Muscle layer of duodenum (tissue), 2 donors: ENCODE measurements at regions not wholly inside any gene's neighbourhood (a gene's known extent, or its start where the extent isn't known, plus 50 kb on each side); places are given as distances from the start of the nearest gene placed in this dataset.

Experiments used
- H3K27ac ChIP-seq: one replicate; pipeline ENCODE4 v1.7.0; 2013; ENCODE audit warnings: mild to moderate bottlenecking, low read length
- H3K27me3 ChIP-seq: one replicate; pipeline ENCODE4 v1.7.0; 2013; ENCODE audit warnings: low read depth, mild to moderate bottlenecking, control low read depth, low read length
- H3K36me3 ChIP-seq, 2 donors: one replicate each; pipeline ENCODE4 v1.7.0; 2013; ENCODE audit warnings: low read length in 2 of 2, control low read depth in 1 of 2, mild to moderate bottlenecking in 1 of 2; ENCODE audit not compliant: insufficient read depth in 2 of 2, control insufficient read depth in 1 of 2
- H3K4me1 ChIP-seq, 2 donors: one replicate each; pipeline ENCODE4 v1.7.0; 2013; ENCODE audit warnings: low read length in 2 of 2, mild to moderate bottlenecking in 2 of 2, control low read depth in 1 of 2, moderate library complexity in 1 of 2; ENCODE audit not compliant: insufficient read depth in 2 of 2, control insufficient read depth in 1 of 2
- H3K4me3 ChIP-seq, 2 donors: one replicate each; pipeline ENCODE4 v1.7.0; 2013; ENCODE audit warnings: low read length in 2 of 2, low read depth in 1 of 2, mild to moderate bottlenecking in 1 of 2
- H3K9me3 ChIP-seq, 2 donors: one replicate each; pipeline ENCODE4 v1.7.0; 2013; ENCODE audit warnings: low read length in 2 of 2, control low read depth in 1 of 2, mild to moderate bottlenecking in 1 of 2; ENCODE audit not compliant: control insufficient read depth in 1 of 2
- donor health status: healthy.

DNA sequence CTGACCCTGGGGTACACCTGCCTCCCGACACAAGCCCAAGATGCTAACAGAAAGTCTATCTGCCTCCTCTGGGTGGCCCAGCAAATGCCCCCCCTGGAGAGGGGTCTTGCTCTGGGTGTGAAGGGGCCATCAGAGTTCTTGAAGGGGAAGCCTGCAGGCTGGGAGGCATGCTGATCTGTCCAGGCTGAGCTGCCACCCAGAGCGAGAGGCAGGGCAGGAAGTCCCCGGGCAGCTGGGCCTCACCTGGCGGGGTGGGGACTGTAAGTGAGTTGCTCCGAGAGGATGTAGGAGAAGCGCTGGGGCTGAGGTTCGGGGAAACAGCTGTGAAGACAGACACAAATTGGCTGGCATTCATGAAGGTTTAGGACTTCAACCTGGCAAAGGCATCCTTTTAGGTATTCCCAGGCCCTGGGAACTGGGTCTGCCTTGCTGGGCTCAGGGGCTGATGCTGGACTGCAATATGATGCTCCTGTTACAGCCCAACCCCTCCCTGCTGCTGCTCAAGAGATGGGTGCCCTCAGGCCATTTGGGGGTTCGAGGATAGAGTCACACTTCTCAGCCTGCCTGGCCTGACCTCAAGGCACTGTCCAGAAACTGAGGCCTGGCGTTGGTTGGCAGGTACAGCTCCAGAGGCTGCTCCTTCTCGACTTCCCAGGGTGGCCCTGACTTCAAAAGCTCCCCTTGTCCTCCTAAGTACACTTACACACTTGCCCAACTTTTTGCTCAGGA, 60.2 kb upstream of the LYVE1 start:
- H3K27me3 ChIP-seq, result no peaks in the 10 kb centered on the region
- no peak overlapping the region for H3K4me3 ChIP-seq
- no peaks in the 10 kb centered on the region for H3K9me3 ChIP-seq
- peaks cover 0 to 17% of the 10 kb centered on the region in 2 donors for H3K4me1 ChIP-seq
- H3K27ac ChIP-seq, result no peak overlapping the region
- H3K36me3 ChIP-seq, result peaks cover 0 to 24% of the 10 kb centered on the region in 2 donors

DNA sequence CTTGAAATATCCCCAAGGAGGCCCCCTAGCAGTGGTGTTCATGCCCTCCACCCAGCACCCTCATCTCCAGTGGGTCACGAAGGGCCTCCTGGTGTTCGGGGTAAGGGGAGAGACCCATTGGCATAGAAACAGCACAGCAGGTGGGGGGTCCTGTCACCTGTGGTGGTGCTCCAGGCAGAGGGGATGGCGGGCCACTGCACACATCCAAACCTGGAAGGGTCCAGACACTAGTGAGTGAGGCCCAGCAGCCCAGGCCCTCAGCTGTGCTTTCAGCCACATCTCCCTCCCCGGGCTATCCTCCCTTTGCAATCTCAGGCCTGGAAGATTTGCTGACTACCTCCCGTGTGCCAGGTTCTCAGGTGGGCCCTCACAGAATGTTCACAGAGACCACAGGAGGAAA, 59.4 kb upstream of the LYVE1 start:
- peaks cover 0 to 17% of the 10 kb centered on the region in 2 donors for H3K4me1 ChIP-seq
- H3K27me3 ChIP-seq, result no peaks in the 10 kb centered on the region
- H3K9me3 ChIP-seq, result no peaks in the 10 kb centered on the region
- H3K36me3 ChIP-seq, result peaks cover 0 to 27% of the 10 kb centered on the region in 2 donors
- H3K4me3 ChIP-seq, result no peak overlapping the region
- no peak overlapping the region for H3K27ac ChIP-seq

DNA sequence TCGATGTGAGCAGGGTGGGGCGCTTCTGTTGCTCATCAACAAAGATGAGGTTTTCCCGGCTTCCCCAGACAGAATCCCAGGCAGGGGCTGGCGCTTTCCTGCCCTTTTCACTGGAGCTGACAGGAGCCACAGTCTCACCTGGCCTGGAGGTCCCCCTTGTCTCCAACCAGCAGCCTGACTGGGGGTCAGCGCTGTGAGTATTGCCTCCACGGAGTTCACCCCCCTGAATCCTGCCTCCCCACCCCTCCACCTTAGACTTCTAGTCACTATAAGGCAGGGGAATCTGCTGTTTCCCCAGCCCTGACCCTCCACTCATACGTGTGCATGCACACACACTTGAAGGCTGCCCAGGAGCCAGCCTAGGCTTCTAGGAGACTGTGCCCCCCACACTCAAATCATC, 58.8 kb upstream of the LYVE1 start:
- H3K4me3 ChIP-seq, result no peak overlapping the region
- peaks cover 0 to 27% of the 10 kb centered on the region in 2 donors for H3K36me3 ChIP-seq
- H3K27me3 ChIP-seq, result no peaks in the 10 kb centered on the region
- H3K4me1 ChIP-seq, result peaks cover 0 to 17% of the 10 kb centered on the region in 2 donors
- H3K9me3 ChIP-seq, result no peaks in the 10 kb centered on the region
- H3K27ac ChIP-seq, result no peak overlapping the region

DNA sequence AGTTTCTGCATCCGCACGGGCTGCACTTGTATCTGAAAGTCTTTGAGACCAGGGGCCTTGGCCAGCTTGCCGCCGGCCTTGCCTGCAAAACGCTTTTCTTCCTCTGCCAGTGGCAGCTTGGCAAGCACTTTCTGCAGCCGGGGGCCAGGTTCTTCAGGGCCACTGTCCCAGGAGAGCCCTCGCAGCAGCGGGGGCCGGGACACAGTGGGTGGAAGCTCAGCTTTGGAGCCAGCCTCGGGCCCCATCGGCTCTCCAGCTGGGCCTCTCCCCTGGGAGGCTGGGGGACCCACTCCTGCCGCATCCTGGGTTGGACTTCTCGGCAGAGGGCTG, 57.5 kb upstream of the LYVE1 start:
- no peak overlapping the region for H3K4me3 ChIP-seq
- peak overlapping the region; percentile 72 for H3K27ac ChIP-seq
- H3K9me3 ChIP-seq, result no peaks in the 10 kb centered on the region
- peaks cover 0 to 18% of the 10 kb centered on the region in 2 donors for H3K36me3 ChIP-seq
- H3K27me3 ChIP-seq, result no peaks in the 10 kb centered on the region
- H3K4me1 ChIP-seq, result peaks cover 0 to 17% of the 10 kb centered on the region in 2 donors

DNA sequence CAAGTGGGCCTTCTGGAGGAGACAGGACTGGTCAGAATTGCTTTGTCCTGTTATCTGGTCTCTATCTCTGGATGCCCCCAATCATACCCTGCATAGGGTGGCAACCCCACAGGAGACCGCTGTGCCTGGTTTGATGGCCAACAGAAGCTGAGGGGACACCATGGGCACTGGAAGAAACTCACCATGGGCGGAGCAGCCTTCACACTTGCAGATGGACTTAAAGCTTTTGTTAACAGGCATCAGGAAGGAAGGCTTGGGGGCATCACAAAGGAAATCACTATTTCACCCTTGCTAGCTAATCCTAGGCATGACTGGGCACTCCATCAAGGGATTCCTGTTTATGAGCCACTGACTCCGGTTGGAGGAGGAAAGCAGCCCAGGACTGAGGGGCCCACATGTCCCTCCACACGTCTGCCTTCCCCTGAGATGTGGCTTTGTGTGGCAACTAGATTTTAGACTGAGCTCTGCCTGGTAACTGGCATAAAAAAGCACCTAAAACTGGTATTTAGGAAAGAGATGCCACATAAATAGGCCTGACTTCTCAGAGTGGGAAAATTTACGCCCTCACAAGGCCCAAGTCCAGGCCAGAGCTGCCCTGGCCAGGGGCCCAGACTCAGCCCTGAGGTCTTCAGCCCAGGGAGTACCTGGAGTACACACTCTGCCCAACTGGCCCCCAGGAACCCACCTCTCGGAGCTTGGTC, 57.0 kb upstream of the LYVE1 start:
- H3K36me3 ChIP-seq, result peaks cover 0 to 18% of the 10 kb centered on the region in 2 donors
- H3K4me3 ChIP-seq, result no peak overlapping the region
- H3K27ac ChIP-seq, result peak overlapping the region; percentile 72
- no peaks in the 10 kb centered on the region for H3K27me3 ChIP-seq
- H3K4me1 ChIP-seq, result peaks cover 0 to 17% of the 10 kb centered on the region in 2 donors
- no peaks in the 10 kb centered on the region for H3K9me3 ChIP-seq

DNA sequence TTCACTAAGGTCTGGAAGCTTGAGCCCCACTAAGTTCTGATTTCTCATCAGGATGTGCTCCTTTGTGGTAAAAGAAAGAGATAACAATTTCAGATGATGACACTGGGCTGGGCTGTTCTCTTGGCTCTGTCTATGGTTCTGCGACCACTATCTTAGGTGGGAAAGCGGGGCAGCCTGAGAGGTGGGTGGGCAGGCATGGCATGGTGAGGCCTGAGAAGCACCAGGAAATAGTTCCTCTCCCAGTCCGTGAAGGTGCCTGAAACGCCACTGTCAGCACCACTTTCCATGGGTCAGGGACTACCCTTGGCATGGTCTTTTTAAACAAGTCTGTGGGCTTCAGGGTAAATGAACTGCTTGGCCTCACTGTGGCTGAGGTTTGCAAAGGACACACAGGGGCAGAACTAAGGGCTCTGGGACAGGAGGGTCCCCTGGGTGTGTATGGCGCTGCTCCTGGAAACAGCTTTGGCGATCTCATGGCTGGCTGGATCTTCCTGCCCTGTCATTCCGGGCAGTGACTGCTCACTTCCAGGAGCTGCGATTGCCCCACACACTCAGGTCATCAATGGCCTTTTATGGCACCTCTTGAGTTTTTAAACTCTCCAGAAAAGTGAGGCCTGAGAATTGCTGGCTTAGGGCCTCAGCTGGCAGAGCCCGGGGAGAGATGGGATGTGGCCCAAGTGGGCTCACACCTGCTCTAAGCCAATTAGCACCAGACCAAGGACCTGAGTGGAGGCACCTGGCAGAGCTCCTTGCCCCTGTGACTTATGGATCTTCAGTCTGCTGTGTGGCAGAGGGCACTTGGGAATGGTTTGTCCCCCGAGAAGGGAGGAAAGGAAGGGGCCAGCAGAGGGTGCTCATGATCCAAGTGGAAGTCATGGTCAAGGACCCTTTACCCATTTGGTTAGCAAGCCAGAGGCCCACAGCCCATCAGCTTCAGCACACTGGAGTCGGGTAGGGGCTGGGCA, 55.6 kb upstream of the LYVE1 start:
- H3K27me3 ChIP-seq, result no peaks in the 10 kb centered on the region
- H3K4me3 ChIP-seq, result no peak overlapping the region
- H3K9me3 ChIP-seq, result no peaks in the 10 kb centered on the region
- H3K4me1 ChIP-seq, result peaks cover 0 to 17% of the 10 kb centered on the region in 2 donors
- H3K27ac ChIP-seq, result peak overlapping the region; percentile 72
- peaks cover 0 to 9% of the 10 kb centered on the region in 2 donors for H3K36me3 ChIP-seq

DNA sequence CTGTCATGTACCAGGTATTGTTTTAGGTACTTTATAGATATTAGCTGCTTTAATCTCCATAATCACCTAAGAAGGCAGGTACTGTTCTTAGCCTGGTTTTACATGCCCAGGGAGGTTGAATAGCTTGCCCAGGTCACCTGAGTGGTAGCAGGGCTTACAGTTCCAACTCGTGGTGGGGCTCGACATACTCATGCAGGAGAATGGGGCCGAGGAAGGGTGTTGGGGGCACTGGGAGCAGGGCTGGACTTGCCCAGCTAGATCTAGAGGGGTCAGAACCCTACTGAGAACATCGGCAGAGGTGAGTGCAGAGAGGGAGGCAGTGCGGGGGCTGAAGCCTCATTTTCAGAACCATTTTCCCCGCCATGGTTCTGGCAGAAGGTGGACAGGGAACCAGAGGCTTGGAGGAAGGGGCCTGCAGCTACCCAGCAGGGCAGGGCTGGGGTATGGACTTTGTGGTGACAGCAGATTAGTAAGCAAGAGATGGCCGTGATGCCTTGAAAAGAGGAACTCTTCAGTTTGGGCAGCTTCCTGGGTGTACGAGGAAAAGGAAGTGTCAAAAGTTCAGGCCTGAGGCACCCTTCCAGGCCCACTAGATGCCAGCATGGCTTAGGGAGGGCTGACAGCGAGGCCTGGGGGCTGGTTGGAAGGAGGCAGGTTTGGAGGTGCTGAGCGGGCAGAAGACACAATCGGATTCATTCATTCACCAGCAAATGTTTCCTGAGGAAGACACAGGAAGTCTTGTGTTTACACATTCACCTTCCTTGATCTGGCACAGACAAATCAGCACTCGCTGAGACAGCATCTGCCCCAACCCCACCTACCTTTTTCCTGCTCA, 54.7 kb upstream of the LYVE1 start:
- Histone ChIP-seq H3K27ac (peak overlapping the region; percentile 72), H3K9me3 (no peaks in the 10 kb centered on the region), H3K27me3 (no peaks in the 10 kb centered on the region), H3K36me3 (peaks cover 0 to 7% of the 10 kb centered on the region in 2 donors), H3K4me1 (peaks cover 0 to 17% of the 10 kb centered on the region in 2 donors), H3K4me3 (peak overlapping the region in 1 of 2 donors; percentile 9)

DNA sequence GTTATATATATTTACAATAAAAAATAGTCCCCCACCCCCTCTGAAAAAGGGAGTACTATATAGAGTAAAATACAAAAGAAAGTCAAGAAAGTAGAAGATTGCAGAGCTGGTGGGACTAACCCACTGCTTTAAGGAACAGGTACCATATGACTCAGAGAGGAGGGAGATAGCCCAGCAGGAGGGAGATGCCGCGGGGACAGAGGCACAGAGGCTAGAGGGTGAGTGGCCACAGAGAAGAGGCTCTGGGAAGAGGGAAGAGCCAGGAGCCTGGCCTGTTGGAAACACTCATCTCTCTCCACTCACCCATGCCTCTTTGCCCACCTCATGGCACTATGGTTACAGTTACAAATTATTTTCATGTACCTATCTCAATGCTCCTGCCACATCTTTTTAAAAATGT, 53.6 kb upstream of the LYVE1 start:
- H3K4me1 ChIP-seq, result peaks cover 0 to 17% of the 10 kb centered on the region in 2 donors
- no peaks in the 10 kb centered on the region for H3K9me3 ChIP-seq
- H3K27ac ChIP-seq, result no peak overlapping the region
- peaks cover 0 to 7% of the 10 kb centered on the region in 2 donors for H3K36me3 ChIP-seq
- H3K4me3 ChIP-seq, result no peak overlapping the region
- no peaks in the 10 kb centered on the region for H3K27me3 ChIP-seq

DNA sequence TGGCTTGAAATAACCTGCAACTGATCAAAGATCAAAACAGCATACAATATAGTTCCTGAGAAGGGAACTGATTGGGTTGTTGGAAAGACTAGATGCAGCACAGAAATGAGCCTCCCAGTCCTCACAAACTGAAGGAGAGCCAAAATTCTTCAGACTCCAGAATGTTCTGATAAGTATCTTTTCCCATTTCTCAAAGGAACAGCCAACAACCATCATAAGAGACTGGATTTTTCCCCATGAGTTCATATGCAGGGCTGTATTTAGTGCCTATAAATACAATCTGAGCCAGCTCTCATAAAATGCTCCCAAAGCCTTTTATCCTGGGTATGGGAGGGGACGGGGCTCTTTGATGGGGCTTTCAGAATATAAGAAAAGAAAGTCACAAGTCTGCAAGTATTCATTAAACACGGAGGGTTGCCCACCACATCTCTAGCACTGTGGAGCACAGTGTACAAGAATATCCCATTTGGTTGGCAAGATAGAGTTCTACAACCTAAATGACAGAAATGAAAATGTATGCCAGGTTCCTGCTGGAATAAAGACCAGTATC, 50.7 kb upstream of the LYVE1 start:
- H3K27ac ChIP-seq, result peak overlapping the region; percentile 64

DNA sequence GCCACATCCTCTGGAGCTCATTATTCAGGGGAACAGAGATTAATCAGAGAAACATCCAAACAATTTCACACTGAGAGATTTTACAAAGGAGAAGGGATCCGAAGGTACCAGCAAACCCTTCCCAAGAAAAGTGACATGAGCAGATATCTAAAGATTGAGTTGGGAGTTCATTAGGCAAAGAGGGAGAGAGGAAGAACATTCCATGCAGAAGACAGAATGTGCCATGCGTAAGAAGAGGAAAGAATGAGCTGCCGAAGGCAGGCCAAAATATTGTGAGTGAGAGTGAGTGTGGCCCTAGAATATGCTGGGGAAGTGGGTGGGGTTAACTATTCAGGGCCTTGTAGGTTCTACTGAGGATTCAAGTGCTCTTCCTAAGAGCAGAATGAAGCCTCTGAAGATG, 50.0 kb upstream of the LYVE1 start:
- Histone ChIP-seq H3K4me3 (no peak overlapping the region), H3K27me3 (no peaks in the 10 kb centered on the region), H3K36me3 (peaks cover 0 to 3% of the 10 kb centered on the region in 2 donors), H3K9me3 (no peaks in the 10 kb centered on the region), H3K27ac (peak overlapping the region; percentile 64), H3K4me1 (no peaks in the 10 kb centered on the region)

More for the DNA sequence above, 50.7 kb upstream of the LYVE1 start:
- no peaks in the 10 kb centered on the region for H3K27me3 ChIP-seq
- H3K36me3 ChIP-seq, result peaks cover 0 to 3% of the 10 kb centered on the region in 2 donors
- H3K4me3 ChIP-seq, result no peak overlapping the region
- H3K9me3 ChIP-seq, result no peaks in the 10 kb centered on the region
- H3K4me1 ChIP-seq, result peaks cover 0 to 3% of the 10 kb centered on the region in 2 donors
